Neural cell (in vitro differentiated cells): ENCODE measurements at regions not wholly inside any gene's neighbourhood (a gene's known extent, or its start where the extent isn't known, plus 50 kb on each side); places are given as distances from the start of the nearest gene placed in this dataset.

Source experiments
- H2AFZ ChIP-seq: fragments of 200-600, 300-800 bp; sonication (generic), shearing (Covaris generic); 2 replicates; pipeline ENCODE4 v1.6.0; 2014; ENCODE audit warnings: low read depth, mild to moderate bottlenecking, antibody characterized with exemption, low read length, moderate library complexity
- H3F3A ChIP-seq: fragments of 200-600 bp; shearing (Covaris generic); 2 replicates; pipeline ENCODE4 v1.6.1; 2016; ENCODE audit warnings: mild to moderate bottlenecking, moderate library complexity, mixed read lengths, antibody characterized with exemption, low read length; ENCODE audit not compliant: insufficient read depth, poor library complexity, severe bottlenecking
- H3K27ac ChIP-seq: fragments of 200-600, 300-800 bp; sonication (generic), shearing (Covaris generic); 2 replicates; pipeline ENCODE4 v1.5.1; 2014; ENCODE audit warnings: mild to moderate bottlenecking, low read length, moderate library complexity
- H3K27me3 ChIP-seq: fragments of 300-800, 200-600 bp; sonication (generic), shearing (Covaris generic); 2 replicates; pipeline ENCODE4 v1.6.0; 2014; ENCODE audit warnings: mild to moderate bottlenecking, low read depth, low read length, moderate library complexity; ENCODE audit not compliant: insufficient read depth
- H3K36me3 ChIP-seq: fragments of 300-800, 200-600 bp; sonication (generic), shearing (Covaris generic); 2 replicates; pipeline ENCODE4 v1.5.1; 2014; ENCODE audit warnings: mild to moderate bottlenecking, antibody characterized with exemption, low read length, moderate library complexity; ENCODE audit not compliant: insufficient read depth
- H3K4me2 ChIP-seq: fragments of 300-800, 200-600 bp; sonication (generic), shearing (Covaris generic); 2 replicates; pipeline ENCODE4 v1.6.0; 2014; ENCODE audit warnings: mild to moderate bottlenecking, low read length
- H3K4me3 ChIP-seq: fragments of 300-800, 200-600 bp; sonication (generic), shearing (Covaris generic); 2 replicates; pipeline ENCODE4 v1.5.1; 2014; ENCODE audit warnings: mild to moderate bottlenecking, low read length, moderate library complexity
- H3K79me2 ChIP-seq: fragments of 200-600 bp; shearing (Covaris generic); replicated peaks from 2 replicates; pipeline ENCODE4 v1.6.0; 2014; ENCODE audit warnings: mild to moderate bottlenecking, low read length, moderate library complexity; ENCODE audit not compliant: insufficient read depth
- H3K9ac ChIP-seq: fragments of 300-800, 200-600 bp; sonication (generic), shearing (Covaris generic); 2 replicates; pipeline ENCODE4 v1.6.1; 2016; ENCODE audit warnings: mild to moderate bottlenecking, low read length, mixed read lengths
- H3K9me2 ChIP-seq: fragments of 200-600 bp; shearing (Covaris generic); 2 replicates; pipeline ENCODE4 v1.6.1; 2016; ENCODE audit warnings: mild to moderate bottlenecking, low read length, mixed read lengths; ENCODE audit not compliant: insufficient read depth
- H3K9me3 ChIP-seq: fragments of 200-600, 300-800 bp; sonication (generic), shearing (Covaris generic); 2 replicates; pipeline ENCODE4 v1.6.1; 2016; ENCODE audit warnings: mild to moderate bottlenecking, mixed run types, low read length, moderate library complexity, mixed read lengths
- H4K20me1 ChIP-seq: fragments of 200-600 bp; shearing (Covaris generic); 2 replicates; pipeline ENCODE4 v1.6.1; 2016; ENCODE audit warnings: mild to moderate bottlenecking, mixed run types; ENCODE audit not compliant: insufficient read depth
- EP300 ChIP-seq: fragments of 450-650 bp; conservative IDR thresholded peaks from 2 replicates; pipeline ENCODE4 v1.6.1; 2014; ENCODE audit warnings: antibody characterized with exemption, mild to moderate bottlenecking, moderate library complexity; ENCODE audit not compliant: poor library complexity, severe bottlenecking
- EZH2 ChIP-seq: fragments of 200-600, 300-800 bp; shearing (Covaris generic), sonication (generic); IDR thresholded peaks from 2 replicates; pipeline ENCODE4 v1.6.1; 2014; ENCODE audit warnings: antibody characterized with exemption, low read length, borderline replicate concordance, mild to moderate bottlenecking; ENCODE audit not compliant: insufficient read depth, poor library complexity, severe bottlenecking
- MXI1 ChIP-seq: fragments of 450-650 bp; conservative IDR thresholded peaks from 2 replicates; pipeline ENCODE4 v1.6.1; 2014; ENCODE audit warnings: antibody characterized with exemption, mild to moderate bottlenecking; ENCODE audit not compliant: poor library complexity, severe bottlenecking
- POLR2AphosphoS5 ChIP-seq: IDR thresholded peaks from 2 replicates; pipeline ENCODE4 v1.6.1; 2012
- RAD21 ChIP-seq: fragments of 450-650 bp; conservative IDR thresholded peaks from 2 replicates; pipeline ENCODE4 v1.6.1; 2014; ENCODE audit warnings: antibody characterized with exemption, mild to moderate bottlenecking, moderate library complexity
- REST ChIP-seq: IDR thresholded peaks from 2 replicates; pipeline ENCODE4 v1.6.1; 2012; ENCODE audit warnings: borderline replicate concordance
- SMC3 ChIP-seq: fragments of 450-650 bp; conservative IDR thresholded peaks from 2 replicates; pipeline ENCODE4 v1.6.1; 2014; ENCODE audit warnings: antibody characterized with exemption, mild to moderate bottlenecking, moderate library complexity; ENCODE audit not compliant: poor library complexity
- TAF1 ChIP-seq: IDR thresholded peaks from 2 replicates; pipeline ENCODE4 v1.6.1; 2012; ENCODE audit warnings: low read depth
- TF ChIP-seq, protein P1 (sequence below): fragments of 450-650 bp; IDR thresholded peaks from 2 replicates; pipeline ENCODE4 v1.5.1; 2014; ENCODE audit warnings: antibody characterized with exemption, mild to moderate bottlenecking, moderate library complexity; ENCODE audit not compliant: poor library complexity, severe bottlenecking

GRCh38 chr5:108625654-108626053 lies 122.0 kb upstream of the FER start:
- Histone ChIP-seq H3K4me2 (no peak overlapping the region), H3K9me3 (no peaks in the 10 kb centered on the region), H3F3A (no peaks in the 10 kb centered on the region), H3K4me3 (no peak overlapping the region), H3K79me2 (no peaks in the 10 kb centered on the region), H4K20me1 (no peaks in the 10 kb centered on the region), H3K9ac (no peak overlapping the region), H3K27ac (no peak overlapping the region), H3K9me2 (no peaks in the 10 kb centered on the region), H2AFZ (no peak overlapping the region), H3K27me3 (no peaks in the 10 kb centered on the region), H3K36me3 (no peaks in the 10 kb centered on the region)
- TF ChIP-seq RAD21 (no peak), EP300 (peak; percentile 85), POLR2AphosphoS5 (peak; percentile 45)

DNA sequence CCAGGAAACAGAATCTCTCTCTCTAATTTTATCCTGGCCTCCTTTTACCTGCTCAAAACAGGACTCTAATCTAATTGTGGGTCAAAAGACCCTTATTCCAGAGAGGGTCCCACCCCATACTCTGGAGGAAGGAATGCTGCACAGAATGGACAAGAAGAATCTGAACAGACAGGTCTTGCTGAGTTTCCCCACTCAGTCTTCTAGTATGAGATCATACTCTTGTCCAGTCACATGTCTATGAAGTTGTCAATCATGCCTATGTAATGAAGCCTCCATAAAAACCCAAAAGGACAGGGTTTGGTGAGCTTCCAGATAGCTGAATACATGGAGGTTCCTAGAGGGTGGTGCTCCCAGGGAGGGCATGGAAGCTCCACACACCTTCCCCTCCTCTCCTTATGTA lies 123.9 kb upstream of the FER start:
- Histone ChIP-seq H4K20me1 (no peaks in the 10 kb centered on the region), H3K36me3 (no peaks in the 10 kb centered on the region), H3F3A (no peaks in the 10 kb centered on the region), H3K79me2 (no peaks in the 10 kb centered on the region), H3K27me3 (no peaks in the 10 kb centered on the region), H3K9me2 (no peaks in the 10 kb centered on the region), H3K4me2 (no peak overlapping the region), H3K9ac (no peak overlapping the region), H3K27ac (no peak overlapping the region), H3K9me3 (no peaks in the 10 kb centered on the region), H3K4me3 (no peak overlapping the region), H2AFZ (no peak overlapping the region)
- TF ChIP-seq SMC3 (no peak), POLR2AphosphoS5 (no peak), RAD21 (no peak), EP300 (no peak)

- Histone ChIP-seq H3K27me3 (no peaks in the 10 kb centered on the region), H4K20me1 (no peaks in the 10 kb centered on the region), H3F3A (no peaks in the 10 kb centered on the region), H3K9me3 (no peaks in the 10 kb centered on the region), H3K9ac (no peak overlapping the region), H3K9me2 (no peaks in the 10 kb centered on the region), H3K27ac (no peak overlapping the region), H3K4me2 (no peak overlapping the region), H3K79me2 (no peaks in the 10 kb centered on the region), H2AFZ (no peak overlapping the region), H3K4me3 (no peak overlapping the region), H3K36me3 (no peaks in the 10 kb centered on the region)
- no peak for TF ChIP-seq TAF1
- TF ChIP-seq POLR2AphosphoS5, result no peak
- TF ChIP-seq, protein P1, sequence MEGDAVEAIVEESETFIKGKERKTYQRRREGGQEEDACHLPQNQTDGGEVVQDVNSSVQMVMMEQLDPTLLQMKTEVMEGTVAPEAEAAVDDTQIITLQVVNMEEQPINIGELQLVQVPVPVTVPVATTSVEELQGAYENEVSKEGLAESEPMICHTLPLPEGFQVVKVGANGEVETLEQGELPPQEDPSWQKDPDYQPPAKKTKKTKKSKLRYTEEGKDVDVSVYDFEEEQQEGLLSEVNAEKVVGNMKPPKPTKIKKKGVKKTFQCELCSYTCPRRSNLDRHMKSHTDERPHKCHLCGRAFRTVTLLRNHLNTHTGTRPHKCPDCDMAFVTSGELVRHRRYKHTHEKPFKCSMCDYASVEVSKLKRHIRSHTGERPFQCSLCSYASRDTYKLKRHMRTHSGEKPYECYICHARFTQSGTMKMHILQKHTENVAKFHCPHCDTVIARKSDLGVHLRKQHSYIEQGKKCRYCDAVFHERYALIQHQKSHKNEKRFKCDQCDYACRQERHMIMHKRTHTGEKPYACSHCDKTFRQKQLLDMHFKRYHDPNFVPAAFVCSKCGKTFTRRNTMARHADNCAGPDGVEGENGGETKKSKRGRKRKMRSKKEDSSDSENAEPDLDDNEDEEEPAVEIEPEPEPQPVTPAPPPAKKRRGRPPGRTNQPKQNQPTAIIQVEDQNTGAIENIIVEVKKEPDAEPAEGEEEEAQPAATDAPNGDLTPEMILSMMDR, result no peak
- no peak for TF ChIP-seq MXI1
- no peak for TF ChIP-seq RAD21
- TF ChIP-seq REST, result no peak
- TF ChIP-seq SMC3, result no peak
- TF ChIP-seq EZH2, result no peak
- no peak for TF ChIP-seq EP300
Observed at GRCh38 chr5:108620516-108620915, 127.2 kb upstream of the FER start.
